RCC 7860 (cell line): ENCODE measurements at regions not wholly inside any gene's neighbourhood (a gene's known extent, or its start where the extent isn't known, plus 50 kb on each side); places are given as distances from the start of the nearest gene placed in this dataset.
A peak's percentile ranks its signal among the peaks of the same experiment; 100 is the strongest.

Experiments used
- DNase-seq: peaks from one replicate; pipeline ENCODE4 v3.0.0-alpha.2; 2015; ENCODE audit warnings: low spot score
- FAIRE-seq: peaks from 2 replicates; lab custom pipeline; 2012; peaks lifted over from hg19 to GRCh38; lab: Jason Lieb, UNC

DNA sequence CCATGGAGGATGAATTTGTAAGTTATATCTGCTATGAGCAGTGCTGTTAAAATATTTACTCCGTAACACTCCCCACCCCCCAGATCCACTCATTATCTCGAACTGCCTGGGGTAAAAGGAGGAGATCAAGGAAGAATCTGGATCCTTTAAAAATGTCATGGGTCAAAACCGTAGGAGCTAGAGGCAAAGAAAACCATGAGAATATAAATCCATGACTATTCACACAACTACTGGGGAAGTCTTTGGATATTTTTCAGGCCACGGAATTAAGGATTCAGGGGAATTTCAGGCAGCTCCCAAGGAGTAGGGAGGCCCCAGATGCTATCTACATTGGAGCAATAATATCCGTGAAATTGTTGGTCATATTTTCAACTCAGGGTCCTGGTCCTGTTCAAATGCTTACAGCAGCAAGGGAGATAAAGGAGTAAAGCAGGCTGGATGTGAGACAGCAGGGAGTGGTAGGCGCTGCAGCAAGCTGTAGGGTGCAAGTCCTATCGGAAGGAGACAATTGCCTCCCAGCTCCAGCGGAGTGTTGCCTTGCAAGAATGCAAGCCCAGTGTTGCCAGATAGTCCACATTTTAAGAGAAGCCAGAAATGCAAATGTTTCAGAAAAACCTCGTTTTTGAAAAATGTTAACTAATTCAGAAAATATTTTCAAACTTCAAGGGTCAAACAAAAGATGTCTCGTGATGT lies 116.2 kb upstream of the KIT start:
- DNase-seq (no peak), FAIRE-seq (no peak)

DNA sequence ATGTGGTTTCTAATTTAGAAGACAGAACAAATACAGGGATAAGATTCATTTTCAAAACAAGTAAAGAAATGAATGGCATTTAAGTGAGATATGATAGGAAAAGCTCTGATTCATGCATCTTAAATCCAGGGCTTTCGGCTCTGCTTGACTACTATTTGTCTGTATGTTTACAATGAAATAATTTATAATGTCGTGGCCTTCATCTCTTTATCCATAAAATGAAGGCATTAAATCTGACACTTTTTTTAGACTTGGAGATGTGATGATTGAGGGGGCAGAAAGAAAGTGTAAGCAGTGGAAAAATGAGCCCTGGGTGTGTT lies 115.7 kb upstream of the KIT start:
- no peak for DNase-seq
- FAIRE-seq = no peak

GRCh38 chr4:54542540-54543041 lies 115.2 kb upstream of the KIT start:
- FAIRE-seq (no peak), DNase-seq (no peak)

DNA sequence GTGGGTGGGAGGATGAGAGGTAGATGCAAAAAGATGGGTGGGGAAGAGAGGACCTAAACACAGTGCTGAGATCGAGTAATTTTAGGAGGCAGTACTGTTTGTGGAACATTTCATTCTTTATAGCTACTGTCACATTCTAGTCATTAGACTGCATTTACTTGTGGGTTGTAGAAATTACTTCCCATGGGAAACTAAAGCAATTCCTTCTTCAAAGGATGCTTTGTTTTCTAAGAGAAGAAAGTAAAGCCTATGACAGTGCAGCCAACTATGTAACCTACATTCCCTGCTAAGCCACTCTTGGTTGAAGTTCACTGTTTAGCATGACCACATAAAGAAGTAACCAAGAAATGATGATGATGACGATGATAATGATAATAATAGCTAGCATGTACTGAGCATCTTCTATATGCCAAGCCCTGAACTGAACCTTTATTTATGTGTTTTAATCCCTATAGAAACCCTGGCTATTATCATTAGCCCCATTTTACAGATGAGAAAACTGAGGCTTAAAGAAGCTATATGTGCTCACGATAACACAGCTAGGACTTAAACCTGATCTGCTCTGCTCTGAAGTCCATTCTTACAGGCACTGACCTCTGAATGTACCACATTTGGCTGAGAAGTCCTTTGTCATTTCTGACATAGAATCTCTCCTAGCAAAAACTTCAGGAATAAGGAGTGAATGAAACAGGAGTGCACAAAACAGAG lies 114.5 kb upstream of the KIT start:
- no peak for FAIRE-seq

GRCh38 chr4:54545663-54546424 lies 111.9 kb upstream of the KIT start:
- FAIRE-seq (no peak), DNase-seq (no peak)

More for the DNA sequence above, 114.5 kb upstream of the KIT start:
- peak; percentile 38 for DNase-seq

DNA sequence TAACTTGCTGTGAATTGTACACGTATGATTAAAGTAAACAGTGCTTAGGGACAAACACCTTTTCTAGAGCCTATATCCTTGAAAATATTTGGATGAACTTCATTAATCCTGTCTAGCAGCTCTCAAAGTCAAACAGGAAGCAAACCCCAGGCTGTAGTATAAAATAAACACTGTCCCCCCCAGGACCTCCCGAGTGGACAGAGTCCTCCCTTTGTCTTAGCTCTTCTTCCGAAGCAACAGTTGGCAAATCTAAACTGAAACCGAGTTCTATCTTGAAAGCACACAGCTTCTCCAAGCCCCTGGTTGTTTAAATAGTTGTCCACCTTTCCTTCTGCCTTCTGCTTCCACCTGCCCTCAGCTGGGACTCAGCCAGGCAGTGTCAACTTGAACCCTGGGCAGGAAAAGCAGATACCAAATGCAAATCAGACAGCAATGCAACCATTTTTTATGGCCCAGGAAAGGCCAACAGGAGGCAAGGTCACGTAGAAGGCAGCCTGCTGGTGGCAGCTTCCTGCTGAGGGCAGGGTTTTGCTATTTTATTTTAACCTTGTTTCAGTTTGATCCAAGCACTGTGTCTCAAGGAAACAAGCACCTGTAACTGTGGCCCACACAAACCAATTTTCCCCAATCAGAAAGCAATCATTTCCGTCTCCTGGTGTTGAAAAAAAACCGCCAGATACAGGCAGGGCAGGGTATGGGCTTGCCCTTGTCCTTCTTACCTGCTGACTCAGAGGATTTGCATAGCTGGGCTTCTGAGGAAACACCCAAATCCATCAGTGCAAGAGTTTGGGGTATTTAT lies 110.3 kb upstream of the KIT start:
- FAIRE-seq = no peak
- DNase-seq = no peak

- FAIRE-seq (no peak), DNase-seq (no peak)
Measured at GRCh38 chr4:54548098-54548620, 109.6 kb upstream of the KIT start.

- no peak for FAIRE-seq
- DNase-seq = no peak
Measured at GRCh38 chr4:54548831-54549460, 108.8 kb upstream of the KIT start.

- FAIRE-seq (no peak), DNase-seq (no peak)
Measured at GRCh38 chr4:54550395-54551171, 107.2 kb upstream of the KIT start.

GRCh38 chr4:54553001-54553400 lies 104.8 kb upstream of the KIT start:
- DNase-seq = no peak

DNA sequence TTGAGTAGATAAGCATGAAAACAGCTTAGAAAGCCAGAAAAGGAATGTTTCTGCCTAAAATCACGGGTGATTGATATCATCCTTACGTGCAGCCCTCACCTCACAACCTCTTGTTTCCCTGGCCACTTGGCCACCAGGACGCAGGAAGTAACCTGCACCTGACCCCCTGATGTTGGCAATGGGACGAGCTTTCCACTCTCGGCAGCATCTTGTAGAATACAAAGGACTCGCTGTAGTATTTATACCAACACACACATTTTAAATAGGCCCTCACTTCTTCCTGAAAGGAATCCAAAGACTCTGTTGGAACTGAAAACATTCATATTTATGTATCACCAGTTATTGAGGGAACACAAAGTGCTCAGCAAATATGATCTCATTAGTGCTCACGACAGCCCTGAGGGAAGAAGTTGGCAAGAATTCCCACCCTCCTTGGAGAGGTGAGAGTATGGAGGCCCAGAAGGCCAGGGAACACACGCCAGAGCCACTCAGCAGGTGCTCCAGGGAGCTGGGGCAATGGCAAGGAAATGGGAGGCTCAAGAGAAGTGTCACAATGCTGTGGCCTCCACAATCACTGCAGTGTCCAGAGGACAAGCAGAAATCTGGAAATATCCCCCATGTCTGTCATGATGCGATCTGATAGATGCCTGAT lies 103.3 kb upstream of the KIT start:
- FAIRE-seq (no peak), DNase-seq (no peak)

More at GRCh38 chr4:54553001-54553400, 104.8 kb upstream of the KIT start:
- FAIRE-seq = no peak

DNA sequence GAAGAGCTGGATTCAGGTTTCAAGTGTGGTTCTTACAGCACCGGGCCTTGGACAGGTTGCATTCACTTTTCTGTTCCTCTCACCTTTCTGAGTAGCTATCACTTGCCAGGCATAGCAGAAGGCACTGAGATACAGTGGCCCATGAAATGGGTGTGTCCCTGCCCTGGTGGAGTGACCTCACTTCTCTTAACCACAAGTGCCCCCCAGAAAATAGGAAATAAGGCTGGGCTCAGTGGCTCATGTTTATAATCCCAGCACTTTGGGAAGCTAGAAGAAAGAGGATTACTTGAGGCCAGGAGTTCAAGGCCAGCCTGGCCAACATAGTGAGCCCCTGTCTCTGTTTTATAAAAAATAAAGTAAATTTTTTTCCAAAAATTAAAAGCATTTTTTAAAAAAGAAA lies 101.7 kb upstream of the KIT start:
- FAIRE-seq (no peak), DNase-seq (no peak)

DNA sequence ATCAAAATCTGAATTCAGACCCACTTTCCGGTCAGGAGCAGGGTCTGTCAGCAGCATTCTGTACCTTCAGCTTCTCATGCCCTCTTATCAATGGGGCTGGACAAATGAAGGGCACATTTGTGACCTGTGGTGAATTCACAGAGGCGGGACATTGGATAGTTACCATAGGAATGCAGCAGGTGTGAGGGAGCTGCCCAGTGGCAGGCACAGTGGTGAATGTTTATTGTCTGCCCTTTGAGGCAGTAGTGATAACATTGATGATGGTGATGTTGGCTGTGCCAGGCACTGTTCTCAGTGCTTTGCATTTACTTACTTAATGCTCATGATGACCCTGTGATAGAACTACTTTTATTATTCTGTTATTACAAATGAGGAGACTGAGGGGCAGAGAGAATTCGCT lies 101.2 kb upstream of the KIT start:
- DNase-seq (no peak), FAIRE-seq (no peak)

GRCh38 chr4:54558889-54559677 lies 98.7 kb upstream of the KIT start:
- FAIRE-seq = peak; percentile 27
- peak; percentile 63 for DNase-seq

DNA sequence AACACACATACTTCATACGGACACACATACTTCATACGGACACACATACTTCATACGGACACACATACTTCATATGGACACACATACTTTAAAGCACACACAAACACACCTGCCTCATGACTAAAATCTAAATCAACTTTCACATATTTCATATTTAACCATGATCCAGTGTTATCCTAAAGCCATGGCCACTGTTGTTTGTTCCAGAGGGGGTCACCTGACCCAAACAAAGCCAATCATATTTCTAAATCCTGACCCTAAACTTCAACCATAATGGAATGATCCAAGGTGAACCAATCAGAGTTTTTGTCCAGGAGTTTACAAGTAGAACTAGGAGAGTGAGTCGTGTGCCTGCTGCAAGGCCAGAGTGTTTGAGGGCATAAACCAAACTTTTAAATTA lies 97.2 kb upstream of the KIT start:
- no peak for DNase-seq
- FAIRE-seq = no peak

- no peak for DNase-seq
- FAIRE-seq = no peak
Measured at GRCh38 chr4:54561940-54562339, 95.8 kb upstream of the KIT start.

DNA sequence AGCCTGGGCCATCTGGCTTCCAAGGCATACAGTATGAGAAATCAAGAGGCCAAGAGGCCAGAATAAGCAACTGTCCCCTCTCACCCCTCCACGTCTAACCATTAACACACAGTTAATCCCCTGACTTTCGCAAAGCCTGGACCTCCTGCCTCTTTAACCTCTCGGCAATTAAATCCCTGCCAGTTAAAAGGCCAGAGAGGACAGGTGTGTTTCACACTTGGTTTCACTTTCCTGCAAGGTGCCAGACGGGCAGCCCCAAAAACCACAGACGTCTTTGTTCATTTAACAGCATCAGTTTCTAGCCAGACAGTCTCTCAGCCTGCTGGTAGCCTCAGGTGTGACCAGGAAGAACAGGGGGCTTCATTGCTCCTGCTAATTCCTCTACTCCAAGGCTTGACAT lies 91.1 kb upstream of the KIT start:
- peak; percentile 17 for FAIRE-seq
- no peak for DNase-seq

DNA sequence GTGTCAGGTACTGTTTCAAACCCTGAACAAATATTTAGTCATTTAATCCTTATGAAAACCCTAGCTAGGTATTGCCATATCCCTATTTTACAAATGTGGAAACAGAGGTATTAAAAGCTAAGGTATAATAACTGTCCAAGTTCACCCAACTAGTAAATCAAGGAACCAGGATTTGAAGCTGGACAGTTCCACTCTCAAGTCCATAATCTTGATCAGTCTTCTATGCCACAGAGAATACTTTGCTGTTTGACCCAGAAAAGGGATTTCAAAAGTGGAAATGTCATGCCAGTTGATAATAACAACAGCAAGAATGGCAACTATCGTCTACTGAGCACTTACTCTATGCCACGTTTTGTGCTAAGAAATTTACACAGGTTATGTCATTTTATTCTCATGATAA lies 90.4 kb upstream of the KIT start:
- FAIRE-seq = no peak
- no peak for DNase-seq
